GM19395 (cell line): ENCODE measurements at regions not wholly inside any gene's neighbourhood (a gene's known extent, or its start where the extent isn't known, plus 50 kb on each side); places are given as distances from the start of the nearest gene placed in this dataset.
"Not testable (repeated sequence)": the region's sequence is repeated elsewhere in the genome, so short reads cannot be mapped to it uniquely, and the experiment has no call there.

Experiments used
- ATAC-seq: cut with Tn5 transposase; IDR thresholded peaks from one replicate; pipeline ENCODE4 v1.9.1; 2021; ENCODE audit warnings: mild to moderate bottlenecking, moderate library complexity; ENCODE audit not compliant: unreplicated experiment

GRCh38 chr14:87734577-87735360, 258.2 kb downstream of the GALC start:
- not testable (repeated sequence) for ATAC-seq

GRCh38 chr14:87733115-87733514, 259.9 kb downstream of the GALC start:
- not testable (repeated sequence) for ATAC-seq

GRCh38 chr14:87732562-87732961, 260.4 kb downstream of the GALC start:
- no peak for ATAC-seq

GRCh38 chr14:87725318-87725717, 267.7 kb downstream of the GALC start:
- ATAC-seq = no peak

- no peak for ATAC-seq
Observed at GRCh38 chr14:87712396-87713090, 280.4 kb downstream of the GALC start.

GRCh38 chr14:87705439-87705896, 287.5 kb downstream of the GALC start:
- ATAC-seq = no peak

GRCh38 chr14:87698481-87698880, 294.5 kb downstream of the GALC start:
- ATAC-seq = no peak

GRCh38 chr14:87696485-87696884, 296.5 kb downstream of the GALC start:
- no peak for ATAC-seq

- no peak for ATAC-seq
Observed at GRCh38 chr14:87691042-87691881, 301.7 kb downstream of the GALC start.

- ATAC-seq = no peak
Observed at GRCh38 chr14:87690076-87690613, 302.8 kb downstream of the GALC start.

GRCh38 chr14:87688524-87688923, 304.5 kb downstream of the GALC start:
- ATAC-seq = no peak

- ATAC-seq = no peak
Observed at GRCh38 chr14:87687420-87687819, 305.6 kb downstream of the GALC start.

- ATAC-seq = no peak
Observed at GRCh38 chr14:87686746-87687145, 306.2 kb downstream of the GALC start.

- no peak for ATAC-seq
Observed at GRCh38 chr14:87679866-87680265, 313.1 kb downstream of the GALC start.

- no peak for ATAC-seq
Observed at GRCh38 chr14:87678624-87679023, 314.4 kb downstream of the GALC start.

GRCh38 chr14:87676814-87677437, 316.1 kb downstream of the GALC start:
- no peak for ATAC-seq

- ATAC-seq = no peak
Observed at GRCh38 chr14:87667659-87668058, 325.3 kb downstream of the GALC start.

GRCh38 chr14:87656315-87656714, 336.7 kb downstream of the GALC start:
- no peak for ATAC-seq

GRCh38 chr14:87652278-87652677, 340.7 kb downstream of the GALC start:
- ATAC-seq = no peak

GRCh38 chr14:87644689-87645088, 348.3 kb downstream of the GALC start:
- no peak for ATAC-seq

- ATAC-seq = no peak
Observed at GRCh38 chr14:87643005-87643404, 350.0 kb downstream of the GALC start.
